HG03064 (cell line): ENCODE measurements at regions not wholly inside any gene's neighbourhood (a gene's known extent, or its start where the extent isn't known, plus 50 kb on each side); places are given as distances from the start of the nearest gene placed in this dataset.
"Not testable (repeated sequence)": the region's sequence is repeated elsewhere in the genome, so short reads cannot be mapped to it uniquely, and the experiment has no call there.

Experiments
- ATAC-seq: cut with Tn5 transposase; IDR thresholded peaks from one replicate; pipeline ENCODE4 v1.9.1; 2021; ENCODE audit warnings: low read depth; ENCODE audit not compliant: unreplicated experiment

DNA sequence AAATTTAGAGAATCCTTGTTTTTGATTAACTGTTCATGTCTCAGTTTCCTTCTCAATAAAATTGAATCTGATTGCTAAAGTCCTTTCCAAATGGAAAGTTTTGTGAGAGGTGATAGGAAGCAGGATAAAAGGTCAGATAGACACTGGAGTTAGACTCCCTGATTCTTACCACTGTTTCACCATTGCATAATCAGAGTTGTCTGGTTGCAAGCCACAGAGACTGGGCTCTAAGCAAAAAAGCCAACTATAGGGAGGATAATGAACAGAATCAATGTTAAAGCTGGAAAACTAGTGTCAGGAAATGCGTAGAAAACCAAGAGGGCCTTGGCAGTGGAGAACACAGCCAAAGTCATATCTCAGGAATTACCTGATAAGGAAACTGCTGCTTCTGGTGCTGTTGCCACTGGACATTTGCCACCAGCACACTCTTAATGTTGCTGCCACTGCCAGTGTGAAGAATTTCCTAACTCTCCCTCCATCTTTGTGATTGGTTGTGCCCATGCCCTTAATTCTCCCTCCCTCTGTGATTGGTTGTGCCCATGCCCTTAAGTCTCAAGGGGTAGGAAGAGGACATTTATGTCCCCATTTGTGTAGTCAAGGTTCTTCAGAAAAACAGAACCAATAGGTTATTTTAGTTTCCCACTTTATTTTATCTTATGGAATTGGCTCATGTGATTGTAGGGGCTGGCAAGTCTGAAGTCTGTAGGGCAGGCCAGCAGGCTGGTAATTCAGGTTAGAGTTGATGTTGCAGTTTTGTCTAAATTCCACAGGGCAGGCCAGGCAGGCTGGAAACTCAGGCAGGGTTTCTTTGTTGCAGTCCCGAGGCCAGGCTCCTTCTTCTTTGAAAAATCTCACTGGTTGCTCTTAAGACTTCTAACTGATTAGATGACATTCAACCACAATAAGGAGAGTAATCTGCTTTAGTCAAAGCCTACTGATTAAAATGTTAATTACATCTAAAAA, 639.0 kb downstream of the REEP3 start:
- ATAC-seq: no peak

DNA sequence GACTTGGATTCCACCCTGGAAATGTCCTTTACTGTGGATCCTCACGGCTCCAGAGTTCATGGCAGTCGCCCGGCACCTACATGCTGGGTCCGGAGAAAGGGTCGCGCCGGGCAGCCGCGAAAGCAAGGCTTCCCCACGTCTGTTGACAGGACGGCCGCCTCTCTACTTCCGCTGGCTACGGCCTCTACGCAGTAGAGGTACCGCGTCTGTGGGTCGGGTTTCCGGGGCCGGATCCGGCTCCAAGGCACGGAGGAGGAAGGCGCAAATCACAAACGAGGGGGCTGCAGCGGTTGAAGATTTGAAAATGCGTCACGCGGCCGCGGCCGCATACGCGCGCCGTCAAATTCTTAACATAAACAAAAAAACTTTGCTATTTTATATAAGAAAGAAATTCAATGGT, 649.6 kb downstream of the REEP3 start:
- no peak for ATAC-seq

DNA sequence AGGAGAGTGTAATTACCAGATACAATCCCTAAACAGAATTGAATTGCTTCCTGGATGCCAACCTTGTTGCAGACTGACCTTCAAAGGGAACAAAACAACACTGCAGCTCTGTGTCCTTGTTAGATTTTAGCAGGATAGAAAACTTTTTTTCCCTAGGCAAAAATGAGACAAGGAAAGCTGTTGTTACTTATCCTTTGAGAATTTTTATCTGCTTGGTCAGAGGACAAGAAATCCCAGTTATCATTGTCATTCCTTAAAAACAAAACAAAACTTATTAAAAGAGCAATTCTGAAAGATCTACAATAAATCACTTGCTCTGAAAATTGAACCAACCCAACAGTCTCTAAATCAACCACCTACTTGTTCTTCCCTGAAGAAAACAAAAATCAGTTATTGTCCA, 652.6 kb downstream of the REEP3 start:
- ATAC-seq: no peak

DNA sequence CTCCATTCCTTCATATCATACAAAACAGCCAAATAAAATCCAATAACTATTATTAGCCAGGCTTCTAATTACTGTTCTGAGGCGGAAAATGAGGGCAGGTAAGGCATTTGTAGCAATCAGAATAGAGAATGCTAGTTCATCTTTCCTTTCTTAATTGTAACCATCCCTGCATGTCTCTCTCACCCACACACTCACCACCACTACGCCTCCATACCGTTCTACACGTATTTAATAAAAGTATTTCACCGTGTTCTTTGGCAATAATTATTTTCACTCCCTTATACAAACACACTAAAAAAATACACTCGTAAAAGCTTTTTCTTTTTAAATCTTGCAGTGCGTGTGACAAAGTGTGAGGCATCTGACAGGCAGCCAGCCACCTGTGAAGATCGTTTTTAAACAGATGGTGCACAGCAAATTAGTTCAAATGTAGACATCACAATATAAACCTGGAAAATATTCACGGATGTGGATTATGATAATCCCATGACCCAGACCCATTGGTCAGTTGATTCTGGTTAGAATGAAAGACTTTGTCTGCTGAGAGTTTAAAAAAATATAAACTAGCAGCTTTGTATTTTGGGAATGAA, 653.6 kb downstream of the REEP3 start:
- ATAC-seq: no peak

DNA sequence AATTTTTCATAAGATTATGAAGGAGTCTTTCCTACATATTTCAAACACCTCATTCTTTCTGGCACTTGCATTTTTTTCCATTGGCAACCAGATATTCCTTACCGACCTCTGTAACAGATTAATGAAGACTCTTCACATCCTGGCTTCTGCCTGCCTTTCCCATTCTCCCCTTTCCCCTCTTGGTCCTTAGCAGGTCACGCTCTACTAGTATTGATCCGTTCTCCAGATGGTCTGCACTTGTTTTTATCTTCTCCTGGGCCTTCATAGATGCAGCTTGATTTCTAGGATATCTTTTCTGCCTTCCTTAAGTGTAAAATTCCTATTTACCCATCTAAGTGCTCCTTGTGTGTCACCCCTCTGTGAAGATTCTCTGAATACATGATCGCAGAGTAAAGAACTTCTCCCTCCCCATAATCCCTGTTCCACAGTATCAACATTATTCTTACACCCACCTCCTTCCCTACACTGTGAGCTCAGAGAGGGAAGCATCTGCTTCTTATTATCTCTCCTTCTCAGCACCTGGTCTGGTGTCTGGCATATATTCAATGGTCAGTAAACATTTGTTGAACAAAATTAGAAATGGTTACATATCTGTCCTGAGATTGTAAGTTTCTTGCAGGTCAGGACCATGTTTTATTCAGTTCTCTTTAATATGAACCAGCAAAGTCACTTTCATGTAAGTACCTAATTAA, 654.2 kb downstream of the REEP3 start:
- ATAC-seq: no peak

DNA sequence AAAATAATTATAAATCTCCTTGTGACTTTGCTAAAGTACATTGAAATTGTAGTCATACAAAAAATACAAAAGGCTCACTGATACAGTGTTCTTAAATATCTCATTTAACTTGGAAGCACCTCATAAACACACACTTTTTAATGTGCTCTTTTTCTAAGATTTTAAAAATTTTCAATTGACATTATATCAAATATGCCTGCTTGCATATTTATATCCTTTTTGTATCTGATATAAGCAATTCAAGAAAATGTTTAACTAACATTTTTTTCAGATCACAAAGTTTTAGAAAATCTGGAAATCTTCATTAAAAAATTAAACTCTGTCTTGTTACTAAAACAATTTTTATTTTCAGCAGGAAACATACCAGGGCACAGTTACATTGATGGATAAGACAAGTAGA, 661.5 kb downstream of the REEP3 start:
- ATAC-seq: no peak

DNA sequence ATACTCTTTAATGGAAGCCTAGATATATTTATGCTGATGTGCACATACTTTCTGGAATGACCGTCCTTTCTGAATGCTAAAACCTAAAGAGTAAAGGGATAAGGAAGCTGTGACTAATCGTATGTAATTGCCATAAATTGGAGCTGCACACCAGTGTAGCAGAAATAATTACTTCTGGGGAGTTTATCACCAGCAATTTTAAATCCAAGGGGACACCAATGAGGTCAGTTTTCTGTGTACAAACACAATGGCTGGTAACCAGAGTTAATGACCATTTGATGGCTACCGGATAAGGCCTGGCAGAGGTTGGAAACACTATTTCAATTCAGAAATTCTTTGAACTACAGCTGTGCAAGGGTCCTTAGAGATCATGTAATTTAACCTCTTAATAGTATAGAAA, 670.1 kb downstream of the REEP3 start:
- ATAC-seq: no peak

DNA sequence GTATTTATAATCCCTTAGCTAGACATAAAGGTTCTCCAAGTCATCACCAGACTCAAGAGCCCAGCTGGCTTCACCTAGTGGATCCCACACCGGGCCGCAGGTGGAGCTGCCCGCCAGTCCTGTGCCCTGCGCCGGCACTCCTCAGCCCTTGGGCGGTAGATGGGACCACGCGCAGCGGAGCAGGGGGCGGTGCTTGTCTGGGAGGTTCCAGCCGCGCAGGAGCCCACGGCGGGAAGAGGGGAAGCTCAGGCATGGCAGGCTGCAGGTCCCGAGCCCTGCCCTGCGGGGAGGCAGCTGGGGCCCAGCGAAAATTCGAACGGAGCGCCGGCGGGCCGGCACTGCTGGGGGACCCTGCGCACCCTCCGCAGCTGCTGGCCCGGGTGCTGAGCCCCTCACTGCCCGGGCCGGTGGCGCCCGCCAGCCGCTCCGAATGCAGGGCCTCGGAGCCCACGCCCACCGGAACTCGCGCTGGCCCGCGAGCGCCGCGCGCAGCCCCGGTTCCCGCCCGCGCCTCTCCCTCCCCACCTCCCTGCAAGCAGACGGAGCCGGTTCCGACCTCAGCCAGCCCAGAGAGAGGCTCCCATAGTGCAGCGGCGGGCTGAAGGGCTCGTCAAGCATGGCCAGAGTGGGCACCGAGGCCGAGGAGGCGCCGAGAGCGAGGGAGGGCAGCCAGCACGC, 675.6 kb downstream of the REEP3 start:
- no peak for ATAC-seq

DNA sequence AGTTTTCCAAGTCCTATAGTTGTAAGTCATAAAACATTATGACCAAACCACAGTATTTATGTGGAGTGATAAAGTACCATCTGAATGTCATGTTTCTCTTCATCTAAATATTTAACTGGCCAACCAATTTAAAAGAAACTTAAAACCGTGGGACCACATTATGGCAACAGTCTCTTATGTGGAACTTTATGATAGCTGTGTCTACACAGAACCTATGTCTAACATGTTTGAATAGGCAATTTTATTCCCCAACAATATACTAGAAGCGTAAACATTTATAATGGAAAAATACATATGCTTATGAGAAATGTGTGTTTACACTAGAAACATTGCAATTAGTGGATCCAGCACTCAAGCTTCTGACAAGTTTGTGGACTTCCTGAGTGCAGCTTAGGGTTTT, 680.7 kb downstream of the REEP3 start:
- ATAC-seq: no peak

DNA sequence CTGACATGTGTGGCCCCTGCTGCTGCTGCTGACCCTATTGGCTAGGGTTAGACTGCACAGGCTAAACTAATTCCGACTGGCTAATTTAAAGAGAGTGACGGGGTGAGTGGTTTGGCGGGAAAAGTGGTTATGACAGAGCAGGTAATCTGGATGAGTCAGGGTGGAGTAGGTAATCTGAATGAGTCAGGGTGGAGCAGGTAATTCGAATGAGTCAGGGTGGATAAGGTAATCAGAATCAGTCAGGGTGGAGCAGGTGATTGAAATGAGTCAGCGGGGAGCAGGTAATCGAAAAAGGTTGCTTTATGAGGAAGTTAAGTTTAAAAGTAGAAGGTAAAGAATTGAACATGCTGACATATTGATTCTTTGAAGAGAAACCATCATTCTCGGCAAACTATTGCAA, 683.3 kb downstream of the REEP3 start:
- ATAC-seq: not testable (repeated sequence)

DNA sequence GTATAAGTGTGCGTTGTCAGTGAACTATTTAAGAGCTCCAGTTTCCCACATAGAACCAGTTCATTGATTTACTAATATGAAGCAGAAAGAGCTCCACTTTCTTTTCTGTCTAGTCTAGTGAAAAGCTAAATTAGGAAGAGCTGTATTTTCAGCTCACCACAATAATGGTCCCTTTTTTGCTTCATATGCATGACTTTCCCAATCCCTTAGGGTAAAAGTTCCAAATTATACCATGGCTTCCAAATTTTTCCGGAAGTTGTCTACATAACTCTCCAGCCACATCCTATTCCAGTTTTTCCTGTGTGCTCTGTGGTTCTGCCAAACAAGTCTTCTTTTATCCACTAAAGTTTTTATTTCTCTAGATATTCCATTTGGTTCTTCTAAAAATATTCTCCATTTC, 685.2 kb downstream of the REEP3 start:
- no peak for ATAC-seq

DNA sequence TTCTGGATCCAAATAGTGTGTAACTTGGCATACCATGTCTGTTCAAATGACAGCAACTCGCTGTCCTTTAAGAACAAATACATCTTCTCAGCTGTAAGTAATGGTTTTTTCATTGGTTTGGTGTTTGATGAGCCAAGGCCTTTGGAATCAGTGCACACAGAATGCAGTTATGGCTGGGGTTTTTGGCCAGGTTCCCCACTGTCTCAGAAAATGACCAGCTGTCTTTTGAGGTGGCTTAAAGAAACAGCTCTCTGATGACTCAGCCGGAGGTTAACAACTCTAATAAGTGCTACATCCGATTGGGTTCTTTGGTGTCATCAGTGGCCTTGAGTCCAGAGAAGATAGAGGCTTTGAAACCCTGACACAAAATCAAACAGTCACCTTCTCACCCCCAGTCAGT, 688.4 kb downstream of the REEP3 start:
- no peak for ATAC-seq

DNA sequence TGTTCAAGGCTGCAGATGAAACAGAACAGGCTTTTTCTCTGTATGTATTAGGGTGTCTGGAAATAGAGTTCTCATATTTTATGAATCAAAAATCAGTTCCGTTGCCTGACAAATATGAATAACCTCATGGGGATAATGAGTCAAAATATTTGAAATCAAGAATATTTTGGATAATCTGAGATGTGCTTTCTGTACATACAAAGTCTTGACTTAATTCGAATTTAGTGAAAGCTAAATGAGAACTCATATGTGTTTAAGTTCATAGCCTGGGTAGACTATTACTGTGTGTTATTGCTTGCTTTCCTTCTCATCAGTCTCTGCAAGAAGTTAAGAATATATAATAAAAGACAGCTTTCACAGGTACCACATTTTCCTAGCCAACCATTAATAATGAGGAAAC, 689.0 kb downstream of the REEP3 start:
- ATAC-seq: no peak

DNA sequence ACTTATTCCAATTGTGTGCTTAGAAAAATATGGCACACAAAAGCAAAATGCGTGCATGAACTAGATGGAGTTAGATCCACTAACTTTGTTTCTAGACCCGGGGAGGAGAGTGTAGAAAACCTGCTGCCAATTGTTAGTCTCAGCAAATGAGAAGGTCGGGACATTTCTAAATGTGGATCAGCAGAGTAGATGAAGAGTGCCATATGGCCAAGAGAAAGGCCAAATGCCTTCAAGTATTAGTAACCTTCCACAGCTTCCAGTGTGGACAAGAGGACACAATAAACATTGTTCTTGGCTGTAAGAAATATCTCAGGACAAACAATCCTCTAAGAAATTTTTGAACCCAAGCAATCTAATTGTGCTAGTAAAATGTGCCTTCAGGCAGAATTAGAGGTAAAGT, 690.3 kb downstream of the REEP3 start:
- ATAC-seq: no peak

DNA sequence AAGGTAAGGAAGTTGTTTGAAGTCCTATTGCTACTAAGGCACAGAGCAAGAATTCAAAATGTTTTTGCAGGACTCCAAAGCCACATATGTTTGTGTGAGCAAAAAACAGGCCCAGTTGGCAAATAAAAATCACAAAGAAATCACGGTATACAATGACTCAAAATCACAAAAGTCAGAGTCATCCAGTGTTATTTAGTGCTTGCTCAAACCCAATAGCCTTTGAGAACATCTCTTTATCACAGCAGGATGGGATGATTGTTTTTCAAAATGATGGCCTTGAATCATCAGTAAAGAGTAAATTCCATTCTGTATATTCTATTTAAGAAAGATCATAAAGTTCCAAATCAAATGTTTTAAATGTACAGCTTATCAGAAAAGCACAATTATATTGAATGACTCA, 693.9 kb downstream of the REEP3 start:
- ATAC-seq: no peak

DNA sequence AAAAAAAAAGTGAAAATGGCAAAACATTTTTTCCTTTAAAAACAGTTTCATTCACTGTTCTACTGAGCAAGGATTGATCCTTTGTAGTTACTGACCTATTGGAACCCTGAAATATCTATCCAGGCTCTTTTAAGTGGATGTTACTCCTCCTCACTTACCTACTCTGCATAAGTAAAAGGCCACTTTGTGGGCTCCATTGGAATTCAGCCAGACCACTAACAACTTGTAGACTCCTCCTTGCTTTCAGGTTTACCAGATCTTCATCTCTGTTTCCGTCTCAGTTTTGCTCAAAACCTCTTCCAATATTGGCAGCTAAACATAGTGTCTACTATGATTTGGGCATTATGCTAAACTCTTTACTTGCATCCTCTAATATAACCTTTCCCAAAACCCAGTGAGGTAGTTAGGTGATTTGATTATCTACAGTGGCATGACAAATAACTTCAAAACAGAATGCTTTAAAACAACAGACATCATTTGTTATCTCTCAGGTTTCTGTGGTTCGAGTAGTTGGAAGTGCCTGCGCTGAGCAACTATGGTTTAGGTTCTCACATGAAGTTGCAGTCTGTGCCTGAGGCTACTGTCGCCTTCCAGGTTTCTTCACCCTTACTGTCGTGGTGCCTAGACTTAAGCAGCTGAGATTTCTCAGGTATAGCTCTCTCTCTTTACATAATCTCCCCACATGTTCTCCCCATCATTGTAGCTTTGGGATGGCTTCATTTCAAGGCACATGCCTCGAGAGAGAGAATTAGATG, 698.2 kb downstream of the REEP3 start:
- no peak for ATAC-seq

DNA sequence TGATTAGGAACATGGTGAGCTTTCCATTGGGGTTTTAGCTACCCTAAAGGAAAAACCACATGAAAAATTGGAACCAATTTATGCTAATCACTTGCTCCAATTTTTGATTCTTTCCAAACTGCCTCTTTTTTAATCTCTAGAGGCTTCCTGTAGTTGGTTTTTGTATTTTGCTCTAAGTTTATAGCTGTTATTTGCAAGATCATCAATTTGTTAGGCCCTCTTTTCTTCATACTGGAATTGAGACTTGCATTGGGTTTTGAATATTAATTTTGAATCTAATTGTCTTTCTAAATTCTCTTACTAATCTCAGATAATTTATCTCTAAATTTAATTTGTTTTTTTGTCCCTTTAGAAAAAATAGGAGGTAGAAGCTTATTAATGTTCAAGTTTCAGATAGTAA, 713.3 kb downstream of the REEP3 start:
- ATAC-seq: no peak

DNA sequence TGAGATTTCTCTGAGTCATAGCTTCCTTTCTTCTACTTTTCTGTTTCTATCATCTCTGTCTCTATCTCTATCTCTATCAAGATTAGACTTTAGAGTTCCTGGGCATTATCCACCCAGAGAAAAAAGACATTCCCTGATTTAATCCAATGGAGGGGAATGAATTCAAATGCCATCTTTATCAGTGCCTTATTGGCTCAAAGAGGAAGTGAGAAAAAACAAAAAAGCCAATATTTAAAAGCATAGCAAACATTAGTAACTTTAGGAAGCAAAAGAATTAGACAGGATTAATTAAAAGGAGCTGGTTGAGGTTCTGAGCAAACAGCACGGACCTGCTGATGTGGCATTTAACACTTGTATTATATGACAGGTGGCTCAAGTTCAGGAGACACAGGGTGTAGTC, 736.5 kb downstream of the REEP3 start:
- no peak for ATAC-seq

DNA sequence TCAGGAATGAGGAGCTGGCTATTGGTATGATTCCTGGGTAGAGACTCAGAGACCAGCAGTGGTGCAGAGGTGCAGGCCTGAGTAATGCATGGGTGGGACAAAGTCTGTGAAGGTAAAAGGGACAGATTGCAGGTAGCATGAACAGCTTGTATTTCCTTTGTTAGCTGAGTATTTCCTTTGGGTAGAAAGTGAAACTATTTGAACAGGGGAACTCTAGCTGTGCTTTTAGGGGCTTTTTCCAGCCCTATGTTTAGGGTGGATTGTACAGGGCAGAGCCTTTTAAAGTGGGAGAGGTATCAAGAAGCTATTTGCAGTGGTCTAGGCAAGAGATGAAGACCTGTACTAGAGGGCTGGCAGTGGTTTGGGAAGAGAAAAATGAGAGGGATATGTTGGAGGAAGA, 739.9 kb downstream of the REEP3 start:
- ATAC-seq: no peak

DNA sequence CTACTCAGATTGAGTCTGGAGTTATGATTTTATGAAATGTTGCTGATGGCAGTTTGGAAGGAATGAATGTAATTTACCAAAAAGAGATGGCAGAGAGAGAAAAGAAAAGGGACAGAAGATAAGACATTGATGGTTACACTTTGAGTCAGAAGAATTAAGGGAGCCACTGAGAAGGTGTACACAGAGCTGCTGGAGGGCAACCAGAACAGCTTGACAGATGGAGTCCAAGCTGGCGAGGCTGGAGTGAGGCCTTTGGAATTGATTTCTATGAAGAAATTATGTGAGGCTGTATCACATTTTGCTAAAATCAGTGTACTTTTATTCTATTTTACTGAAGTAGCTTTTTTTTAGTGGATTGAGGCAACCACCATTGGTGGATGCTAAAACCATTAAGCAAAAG, 740.5 kb downstream of the REEP3 start:
- no peak for ATAC-seq
